ENCODE measurements at regions not wholly inside any gene's neighbourhood (a gene's known extent, or its start where the extent isn't known, plus 50 kb on each side); places are given as distances from the start of the nearest gene placed in this dataset.
A peak's percentile ranks its signal among the peaks of the same experiment; 100 is the strongest.

DNA sequence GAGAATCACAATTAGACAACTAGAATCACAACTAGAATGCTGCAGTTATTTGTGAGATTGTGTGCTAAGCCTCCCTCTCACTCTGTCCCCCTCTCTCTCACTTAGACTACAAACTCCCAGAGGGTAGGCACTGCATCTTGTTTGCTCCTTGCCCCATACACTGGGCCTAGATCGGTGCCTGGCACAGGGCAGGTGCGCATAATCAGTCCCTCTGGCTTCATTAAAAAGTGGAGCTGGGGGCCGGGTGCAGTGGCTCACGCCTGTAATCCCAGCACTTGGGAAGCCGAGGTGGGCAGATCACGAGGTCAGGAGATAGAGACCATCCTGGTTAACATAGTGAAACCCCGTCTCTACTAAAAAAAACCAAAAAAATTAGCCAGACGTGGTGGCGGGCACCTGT is 456.8 kb downstream of the MIAT start:
- H3K56ac ChIP-seq (ENCODE audit: low read length): no peak overlapping the region
- H2BK5ac ChIP-seq (ENCODE audit: low read length): no peak overlapping the region
- H3K4ac ChIP-seq (ENCODE audit: low read depth, low read length): no peak overlapping the region
- H3K18ac ChIP-seq (ENCODE audit: low read length): no peak overlapping the region
- no peak for DNase-seq
- H3K27ac ChIP-seq (ENCODE audit: low read depth, low read length): no peak overlapping the region
- H4K8ac ChIP-seq (ENCODE audit: low read depth, low read length): no peak overlapping the region
- no peak overlapping the region for H2BK15ac ChIP-seq (replicated peaks; ENCODE audit: low read depth)
- H3K79me1 ChIP-seq (ENCODE audit: low read length): no peaks in the 10 kb centered on the region
- H3K36me3 ChIP-seq (ENCODE audit: control insufficient read depth, insufficient read depth, low read length): no peaks in the 10 kb centered on the region
- H3K4me1 ChIP-seq (ENCODE audit: control insufficient read depth, low read depth, low read length): no peaks in the 10 kb centered on the region
- H2BK120ac ChIP-seq (ENCODE audit: low read depth, low read length): no peak overlapping the region
- no peak overlapping the region for H4K5ac ChIP-seq (ENCODE audit: low read length)
- H2AK5ac ChIP-seq (ENCODE audit: low read length): no peak overlapping the region
- no peaks in the 10 kb centered on the region for H3K27me3 ChIP-seq (ENCODE audit: insufficient read depth, low read length, poor library complexity)
- no CpG with 5 or more reads among the region's 9 CpGs for whole genome bisulfite sequencing (ENCODE audit: extremely low coverage, insufficient coverage, low lambda C conversion rate)
- H3K4me3 ChIP-seq (ENCODE audit: low read length): no peak overlapping the region
- no peak overlapping the region for H3K9ac ChIP-seq (ENCODE audit: low read length)
- no peak overlapping the region for H3K23ac ChIP-seq (ENCODE audit: low read length)
- no peak overlapping the region for H3K4me2 ChIP-seq (ENCODE audit: low read length)
- no peaks in the 10 kb centered on the region for H3K79me2 ChIP-seq (ENCODE audit: control insufficient read depth, insufficient read depth, low read length)

DNA sequence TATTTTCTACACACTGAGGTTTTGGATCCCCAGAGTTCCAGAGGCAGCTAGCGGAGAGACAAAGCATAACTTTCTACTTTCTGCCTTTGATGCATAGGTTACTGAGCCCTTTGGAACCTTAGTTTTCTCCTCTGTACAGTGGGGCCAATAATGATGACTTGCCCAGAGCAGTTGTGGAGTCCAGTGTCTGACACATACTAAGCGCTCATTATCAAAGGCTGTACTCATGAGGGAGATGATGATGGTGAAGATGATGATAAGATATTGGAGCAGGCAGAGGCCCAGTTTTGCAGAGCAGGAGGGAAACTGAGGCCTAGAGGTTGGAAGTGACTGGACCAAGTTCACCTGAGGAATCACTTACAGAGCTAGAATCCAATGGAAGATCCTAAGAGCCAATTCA is 458.0 kb downstream of the MIAT start:
- Histone ChIP-seq H3K4me3 (ENCODE audit: low read length) (no peak overlapping the region), H3K27ac (ENCODE audit: low read depth, low read length) (no peak overlapping the region), H2BK5ac (ENCODE audit: low read length) (no peak overlapping the region), H2BK120ac (ENCODE audit: low read depth, low read length) (no peak overlapping the region), H3K27me3 (ENCODE audit: insufficient read depth, low read length, poor library complexity) (no peaks in the 10 kb centered on the region), H3K9ac (ENCODE audit: low read length) (no peak overlapping the region), H3K79me1 (ENCODE audit: low read length) (no peaks in the 10 kb centered on the region), H3K4me1 (ENCODE audit: control insufficient read depth, low read depth, low read length) (no peaks in the 10 kb centered on the region), H3K79me2 (ENCODE audit: control insufficient read depth, insufficient read depth, low read length) (no peaks in the 10 kb centered on the region), H3K4me2 (ENCODE audit: low read length) (no peak overlapping the region), H3K4ac (ENCODE audit: low read depth, low read length) (no peak overlapping the region), H3K56ac (ENCODE audit: low read length) (no peak overlapping the region), H4K8ac (ENCODE audit: low read depth, low read length) (no peak overlapping the region), H3K23ac (ENCODE audit: low read length) (no peak overlapping the region), H3K18ac (ENCODE audit: low read length) (no peak overlapping the region), H4K5ac (ENCODE audit: low read length) (no peak overlapping the region), H2AK5ac (ENCODE audit: low read length) (no peak overlapping the region), H3K36me3 (ENCODE audit: control insufficient read depth, insufficient read depth, low read length) (no peaks in the 10 kb centered on the region), H2BK15ac (replicated peaks; ENCODE audit: low read depth) (no peak overlapping the region)
- no CpG with 5 or more reads among the region's 2 CpGs for WGBS (ENCODE audit: extremely low coverage, insufficient coverage, low lambda C conversion rate)
- DNase-seq: no peak

DNA sequence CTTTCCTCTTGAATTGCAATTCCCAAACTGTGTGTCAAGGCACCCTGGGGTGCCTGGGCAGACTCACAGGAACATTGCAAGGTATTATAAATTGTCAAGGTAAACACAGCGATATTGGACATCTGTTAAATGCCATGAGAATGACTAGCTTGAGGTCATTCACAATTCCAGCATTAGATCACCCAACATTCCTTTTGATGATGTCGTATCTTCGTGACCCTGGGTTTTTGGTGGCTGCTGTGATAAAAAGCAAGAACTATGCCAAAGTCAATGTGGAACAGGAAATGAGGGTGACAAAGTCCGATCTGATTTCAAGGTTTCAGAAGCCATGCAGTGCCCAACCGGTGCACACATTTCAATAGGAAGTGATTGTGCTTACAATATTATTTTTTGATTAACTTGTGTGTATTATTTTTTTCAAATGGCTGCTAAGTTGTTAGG is 458.4 kb downstream of the MIAT start:
- Histone ChIP-seq H3K79me2 (ENCODE audit: control insufficient read depth, insufficient read depth, low read length) (no peaks in the 10 kb centered on the region), H3K9ac (ENCODE audit: low read length) (no peak overlapping the region), H2AK5ac (ENCODE audit: low read length) (no peak overlapping the region), H3K56ac (ENCODE audit: low read length) (no peak overlapping the region), H3K23ac (ENCODE audit: low read length) (no peak overlapping the region), H3K79me1 (ENCODE audit: low read length) (no peaks in the 10 kb centered on the region), H3K27ac (ENCODE audit: low read depth, low read length) (no peak overlapping the region), H3K4ac (ENCODE audit: low read depth, low read length) (no peak overlapping the region), H4K5ac (ENCODE audit: low read length) (no peak overlapping the region), H2BK120ac (ENCODE audit: low read depth, low read length) (no peak overlapping the region), H3K4me3 (ENCODE audit: low read length) (no peak overlapping the region), H2BK5ac (ENCODE audit: low read length) (no peak overlapping the region), H2BK15ac (replicated peaks; ENCODE audit: low read depth) (no peak overlapping the region), H4K8ac (ENCODE audit: low read depth, low read length) (no peak overlapping the region), H3K4me2 (ENCODE audit: low read length) (no peak overlapping the region), H3K18ac (ENCODE audit: low read length) (no peak overlapping the region), H3K4me1 (ENCODE audit: control insufficient read depth, low read depth, low read length) (no peaks in the 10 kb centered on the region), H3K27me3 (ENCODE audit: insufficient read depth, low read length, poor library complexity) (no peaks in the 10 kb centered on the region), H3K36me3 (ENCODE audit: control insufficient read depth, insufficient read depth, low read length) (no peaks in the 10 kb centered on the region)
- WGBS (ENCODE audit: extremely low coverage, insufficient coverage, low lambda C conversion rate): no CpG with 5 or more reads among the region's 5 CpGs
- DNase-seq: peak; percentile 93

GRCh38 chr22:27116312-27117086 is 459.1 kb downstream of the MIAT start:
- WGBS (ENCODE audit: extremely low coverage, insufficient coverage, low lambda C conversion rate): no CpG with 5 or more reads among the region's 2 CpGs
- H3K4ac ChIP-seq (ENCODE audit: low read depth, low read length): no peak overlapping the region
- no peak overlapping the region for H2BK15ac ChIP-seq (replicated peaks; ENCODE audit: low read depth)
- no peak overlapping the region for H2BK120ac ChIP-seq (ENCODE audit: low read depth, low read length)
- no peaks in the 10 kb centered on the region for H3K79me1 ChIP-seq (ENCODE audit: low read length)
- no peak overlapping the region for H3K56ac ChIP-seq (ENCODE audit: low read length)
- DNase-seq: no peak
- H3K9ac ChIP-seq (ENCODE audit: low read length): no peak overlapping the region
- no peak overlapping the region for H3K27ac ChIP-seq (ENCODE audit: low read depth, low read length)
- H3K27me3 ChIP-seq (ENCODE audit: insufficient read depth, low read length, poor library complexity): no peaks in the 10 kb centered on the region
- H4K5ac ChIP-seq (ENCODE audit: low read length): no peak overlapping the region
- H3K4me1 ChIP-seq (ENCODE audit: control insufficient read depth, low read depth, low read length): no peaks in the 10 kb centered on the region
- no peak overlapping the region for H3K4me2 ChIP-seq (ENCODE audit: low read length)
- no peak overlapping the region for H2AK5ac ChIP-seq (ENCODE audit: low read length)
- H2BK5ac ChIP-seq (ENCODE audit: low read length): no peak overlapping the region
- no peak overlapping the region for H3K23ac ChIP-seq (ENCODE audit: low read length)
- H3K4me3 ChIP-seq (ENCODE audit: low read length): no peak overlapping the region
- no peak overlapping the region for H3K18ac ChIP-seq (ENCODE audit: low read length)
- no peak overlapping the region for H4K8ac ChIP-seq (ENCODE audit: low read depth, low read length)
- H3K79me2 ChIP-seq (ENCODE audit: control insufficient read depth, insufficient read depth, low read length): no peaks in the 10 kb centered on the region
- no peaks in the 10 kb centered on the region for H3K36me3 ChIP-seq (ENCODE audit: control insufficient read depth, insufficient read depth, low read length)

DNA sequence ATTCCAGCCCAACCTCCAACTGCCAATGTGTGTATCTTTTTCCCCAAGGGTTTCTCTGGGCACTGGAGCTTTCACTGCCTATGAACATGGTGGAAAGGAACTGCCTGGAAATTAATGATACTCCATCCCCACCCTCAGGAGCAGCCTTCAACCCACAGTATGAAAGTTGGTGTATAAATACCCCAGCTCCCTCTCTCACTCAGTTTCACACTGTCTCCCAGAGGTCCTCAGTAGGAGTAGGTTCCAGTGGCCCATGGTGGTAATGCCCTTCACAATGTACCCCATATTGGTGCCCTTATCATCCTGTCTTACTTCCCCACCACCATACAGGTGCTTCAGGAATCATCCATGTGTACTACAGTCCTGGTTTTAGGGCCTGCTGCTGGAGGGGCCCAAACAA is 462.6 kb downstream of the MIAT start:
- Histone ChIP-seq H3K27me3 (ENCODE audit: insufficient read depth, low read length, poor library complexity) (no peaks in the 10 kb centered on the region), H3K4me1 (ENCODE audit: control insufficient read depth, low read depth, low read length) (no peaks in the 10 kb centered on the region), H3K79me1 (ENCODE audit: low read length) (no peaks in the 10 kb centered on the region), H2BK5ac (ENCODE audit: low read length) (no peak overlapping the region), H4K8ac (ENCODE audit: low read depth, low read length) (no peak overlapping the region), H2BK15ac (replicated peaks; ENCODE audit: low read depth) (no peak overlapping the region), H3K4ac (ENCODE audit: low read depth, low read length) (no peak overlapping the region), H3K79me2 (ENCODE audit: control insufficient read depth, insufficient read depth, low read length) (no peaks in the 10 kb centered on the region), H3K18ac (ENCODE audit: low read length) (no peak overlapping the region), H3K4me2 (ENCODE audit: low read length) (no peak overlapping the region), H3K23ac (ENCODE audit: low read length) (no peak overlapping the region), H3K36me3 (ENCODE audit: control insufficient read depth, insufficient read depth, low read length) (no peaks in the 10 kb centered on the region), H2BK120ac (ENCODE audit: low read depth, low read length) (no peak overlapping the region), H4K5ac (ENCODE audit: low read length) (no peak overlapping the region), H2AK5ac (ENCODE audit: low read length) (no peak overlapping the region), H3K27ac (ENCODE audit: low read depth, low read length) (no peak overlapping the region), H3K56ac (ENCODE audit: low read length) (no peak overlapping the region), H3K9ac (ENCODE audit: low read length) (no peak overlapping the region), H3K4me3 (ENCODE audit: low read length) (no peak overlapping the region)
- no peak for DNase-seq

- H3K27me3 ChIP-seq (ENCODE audit: insufficient read depth, low read length, poor library complexity): no peaks in the 10 kb centered on the region
- no peak overlapping the region for H4K5ac ChIP-seq (ENCODE audit: low read length)
- no peak overlapping the region for H3K23ac ChIP-seq (ENCODE audit: low read length)
- DNase-seq: no peak
- H3K18ac ChIP-seq (ENCODE audit: low read length): no peak overlapping the region
- no peak overlapping the region for H2BK15ac ChIP-seq (replicated peaks; ENCODE audit: low read depth)
- no peak overlapping the region for H4K8ac ChIP-seq (ENCODE audit: low read depth, low read length)
- H3K9ac ChIP-seq (ENCODE audit: low read length): no peak overlapping the region
- no peak overlapping the region for H2AK5ac ChIP-seq (ENCODE audit: low read length)
- no peaks in the 10 kb centered on the region for H3K79me2 ChIP-seq (ENCODE audit: control insufficient read depth, insufficient read depth, low read length)
- no peak overlapping the region for H3K56ac ChIP-seq (ENCODE audit: low read length)
- H2BK120ac ChIP-seq (ENCODE audit: low read depth, low read length): no peak overlapping the region
- H3K4me3 ChIP-seq (ENCODE audit: low read length): no peak overlapping the region
- no peaks in the 10 kb centered on the region for H3K79me1 ChIP-seq (ENCODE audit: low read length)
- H3K4me1 ChIP-seq (ENCODE audit: control insufficient read depth, low read depth, low read length): no peaks in the 10 kb centered on the region
- H3K4me2 ChIP-seq (ENCODE audit: low read length): no peak overlapping the region
- no peak overlapping the region for H2BK5ac ChIP-seq (ENCODE audit: low read length)
- H3K27ac ChIP-seq (ENCODE audit: low read depth, low read length): no peak overlapping the region
- H3K36me3 ChIP-seq (ENCODE audit: control insufficient read depth, insufficient read depth, low read length): no peaks in the 10 kb centered on the region
- no CpG with 5 or more reads among the region's 11 CpGs for WGBS (ENCODE audit: extremely low coverage, insufficient coverage, low lambda C conversion rate)
- no peak overlapping the region for H3K4ac ChIP-seq (ENCODE audit: low read depth, low read length)
These were observed 465.2 kb downstream of the MIAT start for GRCh38 chr22:27122574-27122973.

All from mesendoderm (in vitro differentiated cells).